GM18511 (cell line): ENCODE measurements at regions not wholly inside any gene's neighbourhood (a gene's known extent, or its start where the extent isn't known, plus 50 kb on each side); places are given as distances from the start of the nearest gene placed in this dataset.
A peak's percentile ranks its signal among the peaks of the same experiment; 100 is the strongest.
"Not testable (repeated sequence)": the region's sequence is repeated elsewhere in the genome, so short reads cannot be mapped to it uniquely, and the experiment has no call there.

Experiments
- ATAC-seq: cut with Tn5 transposase; IDR thresholded peaks from one replicate; pipeline ENCODE4 v1.9.1; 2021; ENCODE audit warnings: mild to moderate bottlenecking, moderate library complexity; ENCODE audit not compliant: unreplicated experiment

- no peak for ATAC-seq
These were observed 322.5 kb downstream of the CHL1 start for GRCh38 chr3:519026-519425.

- ATAC-seq: no peak
These were observed 326.3 kb downstream of the CHL1 start for GRCh38 chr3:522888-523287.

GRCh38 chr3:525415-525814, 328.9 kb downstream of the CHL1 start:
- ATAC-seq: no peak

- ATAC-seq: no peak
These were observed 339.2 kb downstream of the CHL1 start for GRCh38 chr3:535566-536416.

GRCh38 chr3:536417-536813, 339.9 kb downstream of the CHL1 start:
- ATAC-seq: no peak

- no peak for ATAC-seq
These were observed 344.7 kb downstream of the CHL1 start for GRCh38 chr3:541062-541801.

- ATAC-seq: no peak
These were observed 345.5 kb downstream of the CHL1 start for GRCh38 chr3:542021-542420.

GRCh38 chr3:549636-550035, 353.1 kb downstream of the CHL1 start:
- ATAC-seq: no peak

- no peak for ATAC-seq
These were observed 353.9 kb downstream of the CHL1 start for GRCh38 chr3:550471-550870.

- ATAC-seq: peak; percentile 98
These were observed 361.4 kb downstream of the CHL1 start for GRCh38 chr3:557972-558371.

- ATAC-seq: no peak
These were observed 371.1 kb downstream of the CHL1 start for GRCh38 chr3:567488-568185.

GRCh38 chr3:579529-579928, 383.0 kb downstream of the CHL1 start:
- ATAC-seq: not testable (repeated sequence)

GRCh38 chr3:589066-589465, 392.5 kb downstream of the CHL1 start:
- ATAC-seq: not testable (repeated sequence)

- not testable (repeated sequence) for ATAC-seq
These were observed 400.7 kb downstream of the CHL1 start for GRCh38 chr3:597304-597703.

GRCh38 chr3:597746-598145, 401.2 kb downstream of the CHL1 start:
- ATAC-seq: not testable (repeated sequence)

- not testable (repeated sequence) for ATAC-seq
These were observed 410.9 kb downstream of the CHL1 start for GRCh38 chr3:607480-607879.

GRCh38 chr3:621714-622113, 425.2 kb downstream of the CHL1 start:
- ATAC-seq: no peak

GRCh38 chr3:622314-622713, 425.8 kb downstream of the CHL1 start:
- no peak for ATAC-seq

- ATAC-seq: no peak
These were observed 427.5 kb downstream of the CHL1 start for GRCh38 chr3:623914-624545.

- peak; percentile 83 for ATAC-seq
These were observed 436.1 kb downstream of the CHL1 start for GRCh38 chr3:632571-633170.

GRCh38 chr3:634511-634910, 437.9 kb downstream of the CHL1 start:
- no peak for ATAC-seq
